Osteoblast (primary cell): ENCODE measurements at regions not wholly inside any gene's neighbourhood (a gene's known extent, or its start where the extent isn't known, plus 50 kb on each side); places are given as distances from the start of the nearest gene placed in this dataset.
"Not testable (repeated sequence)": the region's sequence is repeated elsewhere in the genome, so short reads cannot be mapped to it uniquely, and the experiment has no call there.

ENCODE experiments used
- DNase-seq: peaks from one replicate; pipeline ENCODE4 v3.0.0; 2011; ENCODE audit warnings: low spot score, mixed read lengths; ENCODE audit not compliant: insufficient read length; ENCODE audit errors: missing footprints
- H2AFZ ChIP-seq: 2 replicates; pipeline ENCODE4 v1.6.0; 2011; ENCODE audit warnings: mild to moderate bottlenecking, low read length
- H3K27ac ChIP-seq: 2 replicates; pipeline ENCODE4 v1.5.1; 2011; ENCODE audit warnings: mild to moderate bottlenecking, low read depth, low read length, moderate library complexity
- H3K27me3 ChIP-seq: 2 replicates; pipeline ENCODE4 v1.6.0; 2012; ENCODE audit warnings: mild to moderate bottlenecking, control low read depth, inconsistent platforms, low read length, moderate library complexity; ENCODE audit not compliant: insufficient read depth
- H3K36me3 ChIP-seq: 2 replicates; pipeline ENCODE4 v1.5.1; 2011; ENCODE audit warnings: mild to moderate bottlenecking, low read length, control low read depth, moderate library complexity; ENCODE audit not compliant: insufficient read depth
- H3K4me1 ChIP-seq: 2 replicates; pipeline ENCODE4 v1.5.1; 2011; ENCODE audit warnings: mild to moderate bottlenecking, low read length, control low read depth, moderate library complexity; ENCODE audit not compliant: insufficient read depth
- H3K4me2 ChIP-seq: 2 replicates; pipeline ENCODE4 v1.6.0; 2011; ENCODE audit warnings: mild to moderate bottlenecking, low read length; ENCODE audit not compliant: insufficient read depth
- H3K4me3 ChIP-seq: fragments of 200-600 bp; sonication (generic); 3 replicates; pipeline ENCODE4 v1.5.1; 2012; ENCODE audit warnings: mild to moderate bottlenecking, low read length, inconsistent platforms; ENCODE audit not compliant: insufficient read depth
- H3K79me2 ChIP-seq: 2 replicates; pipeline ENCODE4 v1.6.0; 2012; ENCODE audit warnings: mild to moderate bottlenecking, low read length, control low read depth, inconsistent platforms; ENCODE audit not compliant: insufficient read depth
- H3K9me3 ChIP-seq: 2 replicates; pipeline ENCODE4 v1.5.1; 2011; ENCODE audit warnings: low read depth, low read length, control low read depth
- H4K20me1 ChIP-seq: 2 replicates; pipeline ENCODE4 v1.6.0; 2012; ENCODE audit warnings: mild to moderate bottlenecking, low read length, control low read depth; ENCODE audit not compliant: insufficient read depth
- CTCF ChIP-seq: IDR thresholded peaks from 2 replicates; pipeline ENCODE4 v1.5.1; 2011; ENCODE audit warnings: mild to moderate bottlenecking, low read depth, low read length, moderate library complexity; ENCODE audit errors: extremely low read depth

- Histone ChIP-seq H3K4me3 (no peak overlapping the region), H2AFZ (no peak overlapping the region), H3K36me3 (no peaks in the 10 kb centered on the region), H3K9me3 (no peaks in the 10 kb centered on the region), H3K4me2 (no peak overlapping the region), H3K4me1 (no peaks in the 10 kb centered on the region), H4K20me1 (no peaks in the 10 kb centered on the region), H3K79me2 (no peaks in the 10 kb centered on the region), H3K27ac (no peak overlapping the region), H3K27me3 (no peaks in the 10 kb centered on the region)
- no peak for TF ChIP-seq CTCF
- no peak for DNase-seq
Observed at GRCh38 chr15:96150254-96150653, 180.2 kb upstream of the NR2F2 start.

- not testable (repeated sequence) for H4K20me1 ChIP-seq, H3K4me2 ChIP-seq, DNase-seq, H3K27me3 ChIP-seq, H2AFZ ChIP-seq, H3K27ac ChIP-seq, H3K9me3 ChIP-seq, H3K4me3 ChIP-seq, H3K36me3 ChIP-seq, H3K79me2 ChIP-seq, H3K4me1 ChIP-seq
Observed at GRCh38 chr15:96151749-96152148, 178.8 kb upstream of the NR2F2 start.

DNA sequence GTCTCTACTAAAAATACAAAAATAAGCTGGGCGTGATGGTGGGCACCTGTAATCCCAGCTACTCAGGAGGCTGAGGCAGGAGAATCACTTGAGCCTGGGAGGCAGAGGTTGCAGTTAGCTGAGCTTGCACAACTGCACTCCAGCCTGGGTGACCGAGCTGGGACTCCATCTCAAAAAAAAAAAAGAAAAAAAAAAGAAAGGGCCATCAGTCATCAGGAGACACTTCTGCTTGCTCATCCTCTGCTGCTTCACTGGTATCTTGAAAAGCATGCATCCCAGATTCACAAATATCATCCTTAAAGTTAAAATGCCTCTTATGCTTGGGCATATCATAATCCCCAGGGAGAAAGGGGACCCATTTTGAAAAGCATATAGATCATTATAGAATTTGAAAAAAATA lies 176.6 kb upstream of the NR2F2 start:
- no peaks in the 10 kb centered on the region for H3K79me2 ChIP-seq
- no peaks in the 10 kb centered on the region for H4K20me1 ChIP-seq
- no peaks in the 10 kb centered on the region for H3K36me3 ChIP-seq
- H3K4me1 ChIP-seq: no peaks in the 10 kb centered on the region
- no peak overlapping the region for H3K4me3 ChIP-seq
- H3K4me2 ChIP-seq: no peak overlapping the region
- no peak overlapping the region for H2AFZ ChIP-seq
- H3K27me3 ChIP-seq: no peaks in the 10 kb centered on the region
- no peak for DNase-seq
- H3K27ac ChIP-seq: no peak overlapping the region
- no peaks in the 10 kb centered on the region for H3K9me3 ChIP-seq
- no peak for TF ChIP-seq CTCF

DNA sequence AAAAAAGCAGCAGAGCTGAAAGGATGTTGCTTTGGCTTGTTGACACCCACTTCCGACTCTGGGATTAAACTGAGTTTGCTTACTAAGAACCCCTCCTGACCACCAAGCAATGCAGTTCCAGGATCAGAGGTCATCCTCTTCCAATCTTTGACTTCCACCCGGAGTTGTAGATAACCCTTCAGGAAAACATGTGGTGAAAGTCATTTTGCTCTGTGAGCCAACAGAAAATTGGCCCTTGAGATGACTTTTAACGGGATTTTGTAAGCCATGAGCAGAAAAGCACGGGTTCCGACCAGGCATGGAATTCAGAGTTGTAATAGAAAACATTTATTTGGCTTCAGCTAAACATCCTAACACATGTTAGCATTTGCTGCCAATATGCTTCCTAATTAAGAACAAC lies 171.6 kb upstream of the NR2F2 start:
- Histone ChIP-seq H3K27ac (no peak overlapping the region), H3K9me3 (no peaks in the 10 kb centered on the region), H3K4me3 (no peak overlapping the region), H3K36me3 (no peaks in the 10 kb centered on the region), H3K4me2 (no peak overlapping the region), H3K79me2 (no peaks in the 10 kb centered on the region), H3K4me1 (no peaks in the 10 kb centered on the region), H2AFZ (no peak overlapping the region), H4K20me1 (no peaks in the 10 kb centered on the region), H3K27me3 (no peaks in the 10 kb centered on the region)
- no peak for TF ChIP-seq CTCF
- DNase-seq: no peak

DNA sequence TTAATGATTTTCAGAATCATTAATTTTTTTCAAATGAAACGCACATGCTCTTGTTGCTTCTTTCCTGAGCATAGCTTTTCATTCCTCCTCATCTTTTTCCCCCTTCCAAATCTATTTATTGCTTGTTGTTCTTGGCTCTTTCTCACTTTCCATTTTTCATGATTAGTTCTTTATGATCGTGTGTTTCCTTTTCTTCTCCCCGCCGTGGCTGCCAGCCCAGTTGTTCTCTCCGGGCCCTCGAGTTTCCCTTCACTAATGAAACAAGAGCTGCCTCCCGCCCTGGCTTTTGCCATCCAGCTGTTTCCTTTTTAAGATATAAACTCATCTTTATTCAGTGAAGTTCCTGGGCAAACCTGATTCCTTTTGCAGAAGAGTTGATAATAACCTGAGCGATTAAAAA lies 170.2 kb upstream of the NR2F2 start:
- H3K4me1 ChIP-seq: no peaks in the 10 kb centered on the region
- no peaks in the 10 kb centered on the region for H3K36me3 ChIP-seq
- no peak overlapping the region for H2AFZ ChIP-seq
- no peak overlapping the region for H3K4me3 ChIP-seq
- peak overlapping the region; percentile 46 for H3K4me2 ChIP-seq
- no peaks in the 10 kb centered on the region for H3K9me3 ChIP-seq
- no peaks in the 10 kb centered on the region for H3K27me3 ChIP-seq
- H4K20me1 ChIP-seq: no peaks in the 10 kb centered on the region
- H3K27ac ChIP-seq: no peak overlapping the region
- H3K79me2 ChIP-seq: no peaks in the 10 kb centered on the region
- TF ChIP-seq CTCF: no peak
- DNase-seq: no peak
